OCI-LY7 (cell line): ENCODE measurements at regions not wholly inside any gene's neighbourhood (a gene's known extent, or its start where the extent isn't known, plus 50 kb on each side); places are given as distances from the start of the nearest gene placed in this dataset.

ENCODE experiments used
- BruUV-seq: library from RNA; stranded (reverse); fragments of 400-500 nt; replicated peaks from 2 replicates; lab custom pipeline; 2021; lab: Mats Ljungman, UMichigan
- CTCF ChIA-PET: fragments of 300-600 bp; sonication (Branson Sonifier 250); formaldehyde crosslinking; loops from one replicate; lab custom pipeline; 2022; ENCODE audit warnings: antibody characterized with exemption; ENCODE audit not compliant: unreplicated experiment; lab: Charles Lee
- POLR2A ChIA-PET: fragments of 300-600 bp; sonication (Branson Sonifier 250); formaldehyde crosslinking; loops from one replicate; lab custom pipeline; 2022; ENCODE audit warnings: antibody characterized with exemption; lab: Charles Lee
- DNase-seq: peaks from one replicate; pipeline ENCODE4 v3.0.0-alpha.2; 2015; ENCODE audit warnings: low spot score
- H2AFZ ChIP-seq: fragments of 200-600 bp; sonication (generic), shearing (Covaris generic); 2 replicates; pipeline ENCODE4 v1.6.1; 2014; ENCODE audit warnings: mild to moderate bottlenecking, antibody characterized with exemption, low read length, moderate library complexity
- H3K27ac ChIP-seq: fragments of 200-600 bp; sonication (generic); 2 replicates; pipeline ENCODE4 v1.5.1; 2014; ENCODE audit warnings: mixed run types, low read depth, mild to moderate bottlenecking, moderate library complexity, low read length, inconsistent platforms; ENCODE audit not compliant: poor library complexity, severe bottlenecking
- H3K36me3 ChIP-seq: fragments of 200-600 bp; sonication (generic); 2 replicates; pipeline ENCODE4 v1.6.1; 2014; ENCODE audit warnings: mild to moderate bottlenecking, antibody characterized with exemption, low read length, moderate library complexity, mixed read lengths; ENCODE audit not compliant: insufficient read depth
- H3K4me1 ChIP-seq: fragments of 200-600 bp; sonication (generic); 2 replicates; pipeline ENCODE4 v1.5.1; 2014; ENCODE audit warnings: mild to moderate bottlenecking, low read length; ENCODE audit not compliant: insufficient read depth, poor library complexity, severe bottlenecking
- H3K4me2 ChIP-seq: fragments of 200-600 bp; sonication (generic); 2 replicates; pipeline ENCODE4 v1.6.1; 2014; ENCODE audit warnings: mild to moderate bottlenecking, low read length
- H3K4me3 ChIP-seq: fragments of 200-600 bp; sonication (generic); 2 replicates; pipeline ENCODE4 v1.5.1; 2014; ENCODE audit warnings: mild to moderate bottlenecking, low read depth, low read length; ENCODE audit not compliant: poor library complexity, severe bottlenecking
- H3K79me2 ChIP-seq: fragments of 200-600 bp; sonication (generic); 2 replicates; pipeline ENCODE4 v1.6.1; 2016; ENCODE audit warnings: low read depth, mild to moderate bottlenecking, low read length, moderate library complexity, mixed read lengths; ENCODE audit not compliant: insufficient read depth
- H3K9me2 ChIP-seq: fragments of 200-600 bp; sonication (generic); 2 replicates; pipeline ENCODE4 v1.6.1; 2016; ENCODE audit warnings: mild to moderate bottlenecking, low read length, mixed read lengths; ENCODE audit not compliant: insufficient read depth
- H3K9me3 ChIP-seq: fragments of 200-600 bp; sonication (generic); 2 replicates; pipeline ENCODE4 v1.6.1; 2014; ENCODE audit warnings: mild to moderate bottlenecking, mixed run types, low read length, mixed read lengths
- H4K20me1 ChIP-seq: fragments of 200-600 bp; sonication (generic); 2 replicates; pipeline ENCODE4 v1.6.1; 2014; ENCODE audit warnings: mild to moderate bottlenecking, antibody characterized with exemption, low read length, moderate library complexity, mixed read lengths; ENCODE audit not compliant: insufficient read depth
- CTCF ChIP-seq: fragments of 200-600 bp; sonication (generic); conservative IDR thresholded peaks from 2 replicates; pipeline ENCODE4 v1.5.1; 2014; ENCODE audit warnings: mild to moderate bottlenecking, antibody characterized with exemption, low read length, moderate library complexity, mixed read lengths
- EZH2phosphoT487 ChIP-seq: fragments of 200-600 bp; sonication (generic); IDR thresholded peaks from 2 replicates; pipeline ENCODE4 v1.6.1; 2018; ENCODE audit warnings: low read depth, borderline replicate concordance, mild to moderate bottlenecking, mixed run types, antibody characterized with exemption, low read length, moderate library complexity, mixed read lengths
- intact Hi-C: fragments of 100-400 bp; cut with micrococcal nuclease; formaldehyde crosslinking; loops from one replicate; pipeline ENCODE4 v1.10.0; 2022; ENCODE audit not compliant: unreplicated experiment

GRCh38 chr2:144877893-144878292, 358.0 kb upstream of the ZEB2 start:
- Histone ChIP-seq H3K4me1 (no peaks in the 10 kb centered on the region), H3K36me3 (no peaks in the 10 kb centered on the region), H3K79me2 (no peaks in the 10 kb centered on the region), H3K27ac (no peak overlapping the region), H3K9me2 (no peaks in the 10 kb centered on the region), H4K20me1 (no peaks in the 10 kb centered on the region), H3K4me2 (no peak overlapping the region), H2AFZ (no peak overlapping the region), H3K4me3 (no peak overlapping the region), H3K9me3 (no peaks in the 10 kb centered on the region)
- intact Hi-C loops, result no loop called here
- DNase-seq, result no peak
- TF ChIP-seq EZH2phosphoT487, result no peak
- TF ChIP-seq CTCF, result no peak
- ChIA-PET CTCF (no interaction called here), POLR2A (interaction anchor here (0.6 kb wide), 1 partner anchor 160 kb away, joined by 3 read pairs; no protein-coding TSS in a partner anchor)
- no TSS peak for BruUV-seq

- no peak overlapping the region for H3K4me2 ChIP-seq
- intact Hi-C loops, result no loop called here
- no peak overlapping the region for H3K4me3 ChIP-seq
- ChIA-PET CTCF (no interaction called here), POLR2A (interaction anchor here (0.6 to 1.6 kb wide), 3 partner anchors 10 to 49 kb away, joined by 3 to 7 read pairs (median 3); no protein-coding TSS in a partner anchor)
- no TSS peak for BruUV-seq
- TF ChIP-seq CTCF (no peak), EZH2phosphoT487 (no peak)
- no peaks in the 10 kb centered on the region for H3K4me1 ChIP-seq
- no peak overlapping the region for H3K27ac ChIP-seq
- DNase-seq, result no peak
- H3K9me3 ChIP-seq, result no peaks in the 10 kb centered on the region
- H3K36me3 ChIP-seq, result no peaks in the 10 kb centered on the region
- H4K20me1 ChIP-seq, result no peaks in the 10 kb centered on the region
- no peaks in the 10 kb centered on the region for H3K79me2 ChIP-seq
- H3K9me2 ChIP-seq, result no peaks in the 10 kb centered on the region
- no peak overlapping the region for H2AFZ ChIP-seq
Observed at GRCh38 chr2:144876013-144876412, 356.1 kb upstream of the ZEB2 start.

GRCh38 chr2:144875290-144875969, 355.5 kb upstream of the ZEB2 start:
- Histone ChIP-seq H3K79me2 (no peaks in the 10 kb centered on the region), H4K20me1 (no peaks in the 10 kb centered on the region), H3K36me3 (no peaks in the 10 kb centered on the region), H3K4me2 (no peak overlapping the region), H3K4me3 (no peak overlapping the region), H3K27ac (no peak overlapping the region), H3K9me3 (no peaks in the 10 kb centered on the region), H2AFZ (no peak overlapping the region), H3K9me2 (no peaks in the 10 kb centered on the region), H3K4me1 (no peaks in the 10 kb centered on the region)
- no peak for DNase-seq
- BruUV-seq, result no TSS peak
- POLR2A ChIA-PET, result interaction anchor here (0.6 to 1.6 kb wide), 5 partner anchors 9 to 953 kb away, joined by 3 to 7 read pairs (median 3); no protein-coding TSS in a partner anchor
- CTCF ChIA-PET, result no interaction called here
- TF ChIP-seq CTCF (no peak), EZH2phosphoT487 (no peak)
- intact Hi-C loops, result no loop called here
